ENCODE measurements at regions not wholly inside any gene's neighbourhood (a gene's known extent, or its start where the extent isn't known, plus 50 kb on each side); places are given as distances from the start of the nearest gene placed in this dataset.

GRCh38 chr13:71240911-71241310, 626.1 kb downstream of the DACH1 start:
- no peak for DNase-seq (ENCODE audit: low read depth)
- TF ChIP-seq CTCF (IDR thresholded peaks at IDR 0.05; ENCODE audit: insufficient read depth, low read length) = no peak
- no peak overlapping the region for H3K4me3 ChIP-seq (ENCODE audit: low read depth, low read length)

- no peak overlapping the region for H3K4me3 ChIP-seq (ENCODE audit: low read depth, low read length)
- no peak for TF ChIP-seq CTCF (IDR thresholded peaks at IDR 0.05; ENCODE audit: insufficient read depth, low read length)
- DNase-seq (ENCODE audit: low read depth) = no peak
These were observed 629.7 kb downstream of the DACH1 start for GRCh38 chr13:71237332-71237731.

GRCh38 chr13:71219698-71220415, 647.1 kb downstream of the DACH1 start:
- no peak for TF ChIP-seq CTCF (IDR thresholded peaks at IDR 0.05; ENCODE audit: insufficient read depth, low read length)
- no peak overlapping the region for H3K4me3 ChIP-seq (ENCODE audit: low read depth, low read length)
- no peak for DNase-seq (ENCODE audit: low read depth)

GRCh38 chr13:71218960-71219359, 648.0 kb downstream of the DACH1 start:
- TF ChIP-seq CTCF (IDR thresholded peaks at IDR 0.05; ENCODE audit: insufficient read depth, low read length) = no peak
- DNase-seq (ENCODE audit: low read depth) = no peak
- H3K4me3 ChIP-seq (ENCODE audit: low read depth, low read length) = no peak overlapping the region

GRCh38 chr13:71217827-71218226, 649.2 kb downstream of the DACH1 start:
- no peak for DNase-seq (ENCODE audit: low read depth)
- no peak for TF ChIP-seq CTCF (IDR thresholded peaks at IDR 0.05; ENCODE audit: insufficient read depth, low read length)
- no peak overlapping the region for H3K4me3 ChIP-seq (ENCODE audit: low read depth, low read length)

GRCh38 chr13:71214821-71215220, 652.2 kb downstream of the DACH1 start:
- no peak for DNase-seq (ENCODE audit: low read depth)
- TF ChIP-seq CTCF (IDR thresholded peaks at IDR 0.05; ENCODE audit: insufficient read depth, low read length) = no peak
- H3K4me3 ChIP-seq (ENCODE audit: low read depth, low read length) = no peak overlapping the region

- no peak overlapping the region for H3K4me3 ChIP-seq (ENCODE audit: low read depth, low read length)
- TF ChIP-seq CTCF (IDR thresholded peaks at IDR 0.05; ENCODE audit: insufficient read depth, low read length) = no peak
- no peak for DNase-seq (ENCODE audit: low read depth)
These were observed 652.6 kb downstream of the DACH1 start for GRCh38 chr13:71214357-71214756.

Data from fibroblast of the aortic adventitia (primary cell).